Epidermal melanocyte (primary cell): ENCODE measurements at regions not wholly inside any gene's neighbourhood (a gene's known extent, or its start where the extent isn't known, plus 50 kb on each side); places are given as distances from the start of the nearest gene placed in this dataset.

Source experiments
- DNase-seq: peaks from one replicate; pipeline ENCODE4 v3.0.0; 2011; ENCODE audit warnings: low spot score; ENCODE audit not compliant: insufficient read length

GRCh38 chr3:137201066-137201465, 243.3 kb downstream of the IL20RB start:
- DNase-seq: no peak

DNA sequence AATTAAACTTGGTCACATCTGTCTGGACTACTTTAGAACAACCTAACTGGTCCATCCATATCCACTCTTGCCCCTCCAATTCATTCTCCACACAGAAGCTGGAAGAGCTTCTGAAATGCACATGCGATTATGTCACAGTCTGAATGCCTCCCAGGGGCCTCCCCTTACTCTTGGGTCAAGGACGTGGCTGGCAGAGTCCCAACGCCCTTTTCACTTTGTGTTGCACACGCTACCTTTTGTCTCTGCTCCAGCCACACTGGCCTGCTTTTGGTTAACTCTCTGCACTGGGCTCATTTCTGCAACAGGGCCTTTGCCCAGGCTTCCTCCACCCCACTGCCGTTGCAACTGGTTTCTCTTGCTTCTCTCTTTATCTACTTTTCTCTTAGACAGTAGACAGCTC, 245.2 kb downstream of the IL20RB start:
- DNase-seq: no peak

GRCh38 chr3:137204409-137204808, 246.6 kb downstream of the IL20RB start:
- DNase-seq: no peak

DNA sequence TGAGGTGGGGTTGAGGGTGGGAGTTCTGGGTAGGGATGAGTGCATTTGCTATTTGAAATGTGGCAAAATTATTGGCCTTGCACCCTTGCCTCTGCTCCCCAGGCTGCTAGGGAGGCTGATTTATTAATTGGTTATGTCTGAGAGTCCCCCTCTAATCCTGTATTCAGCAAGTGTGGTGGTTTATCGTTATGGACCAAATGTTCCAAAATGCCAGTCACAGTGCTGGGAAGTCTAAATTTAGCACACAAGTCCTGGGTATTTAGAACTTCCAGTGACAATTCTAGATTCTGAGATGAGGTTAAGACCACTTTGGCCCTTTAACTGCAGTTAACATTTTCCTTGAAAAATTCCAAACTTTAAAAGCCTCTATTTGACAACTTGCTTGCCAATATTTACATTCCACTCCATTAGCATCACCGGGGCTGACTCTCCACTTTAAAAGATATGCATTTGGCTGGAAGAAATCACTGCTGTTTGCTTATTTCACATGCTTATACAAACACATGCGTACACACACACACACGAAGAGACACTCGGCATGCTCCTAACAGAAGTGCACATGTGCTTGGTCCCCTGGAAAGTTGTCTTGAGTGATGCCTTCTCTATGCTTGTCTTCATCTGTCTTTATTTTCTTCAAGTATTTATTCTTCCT, 247.7 kb downstream of the IL20RB start:
- DNase-seq: no peak

- no peak for DNase-seq
Measured at GRCh38 chr3:137207616-137208015, 249.8 kb downstream of the IL20RB start.

DNA sequence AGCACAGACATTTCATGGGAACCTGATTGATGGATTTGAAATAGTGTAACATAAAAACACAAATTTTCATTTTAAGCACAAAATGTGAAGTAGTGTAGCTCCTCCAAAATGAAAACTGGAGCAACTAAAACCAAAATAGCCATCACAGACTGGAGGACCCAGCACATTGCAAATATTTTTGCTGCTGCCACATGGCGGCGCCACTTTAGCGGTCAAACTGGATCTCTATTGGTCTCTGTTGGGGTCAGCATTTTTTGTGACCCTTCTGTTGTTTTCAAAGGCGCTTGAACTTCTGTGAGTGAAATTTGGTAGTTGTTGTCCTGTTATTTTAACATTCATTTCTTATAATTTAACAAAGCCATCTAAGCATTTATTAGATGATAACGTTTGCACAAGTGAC, 259.9 kb downstream of the IL20RB start:
- DNase-seq: no peak

- DNase-seq: no peak
Measured at GRCh38 chr3:137219801-137220445, 262.1 kb downstream of the IL20RB start.

DNA sequence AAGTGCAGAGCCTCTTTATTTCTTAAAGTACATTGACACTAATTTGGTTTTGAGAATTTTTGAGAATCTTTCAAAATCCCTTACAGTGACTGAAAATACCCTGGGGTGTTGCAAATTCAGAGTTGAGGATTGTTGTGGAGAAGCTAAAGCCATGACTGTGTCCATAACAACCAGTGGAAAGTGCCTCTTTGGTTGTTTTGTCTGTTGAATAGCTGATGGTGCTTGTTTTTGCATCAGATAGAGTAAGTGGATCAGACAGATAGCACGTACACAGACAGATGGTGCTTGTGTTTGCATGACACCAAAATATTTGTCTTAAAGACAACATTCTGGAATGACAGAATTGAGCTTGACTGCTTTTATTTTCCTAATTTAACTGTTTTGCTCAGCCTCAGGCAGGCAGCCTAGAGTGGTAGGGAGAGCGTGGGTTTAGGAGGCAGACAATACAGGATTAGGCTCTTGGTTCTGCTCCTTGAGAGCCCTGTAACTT, 265.0 kb downstream of the IL20RB start:
- DNase-seq: no peak

DNA sequence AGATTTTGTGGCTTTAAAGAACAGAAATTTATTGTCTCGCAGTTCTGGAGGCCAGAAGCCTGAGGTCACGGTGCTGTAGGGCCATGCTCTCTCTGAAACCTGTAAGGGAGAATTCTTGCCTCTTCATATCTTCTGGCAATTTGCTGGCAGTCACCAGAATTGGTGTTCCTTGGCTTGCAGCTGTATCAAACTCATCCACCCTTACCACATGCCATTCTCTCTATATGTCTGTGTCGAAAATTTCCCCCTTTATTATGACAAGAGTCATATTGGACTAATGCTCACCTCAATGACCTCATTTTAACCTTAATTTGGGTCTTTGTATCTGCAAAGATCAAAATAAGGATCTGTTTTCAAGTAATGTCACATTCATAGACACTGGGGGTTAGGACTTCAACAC, 266.7 kb downstream of the IL20RB start:
- DNase-seq: no peak

DNA sequence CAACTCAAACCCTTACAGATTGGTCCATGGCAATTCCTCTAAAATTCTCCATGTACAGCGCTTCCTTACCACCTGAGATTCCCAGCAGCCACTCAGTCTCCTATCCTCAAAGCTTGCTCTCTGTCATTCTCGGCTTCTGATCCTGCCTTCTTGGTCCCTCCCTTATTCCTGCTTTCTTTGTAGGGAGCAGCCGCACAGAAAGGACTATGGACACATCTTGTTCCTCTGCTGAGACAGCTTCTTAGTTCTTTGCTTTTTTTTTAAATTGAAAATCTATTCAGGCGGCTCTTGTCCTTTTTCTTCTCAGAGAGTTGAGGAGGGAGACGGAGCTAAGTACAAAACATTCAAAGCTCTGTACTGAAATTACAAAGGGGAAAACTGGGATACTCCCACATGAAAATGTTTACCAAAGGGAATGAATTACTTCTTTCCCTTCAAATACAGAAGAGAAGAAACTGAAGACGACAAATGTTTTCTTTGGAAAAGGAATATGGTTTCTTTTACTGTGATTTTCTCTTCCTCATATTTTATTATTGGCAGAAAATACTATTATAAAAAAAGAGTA, 285.1 kb downstream of the IL20RB start:
- DNase-seq: no peak

- no peak for DNase-seq
Measured at GRCh38 chr3:137246491-137246890, 288.7 kb downstream of the IL20RB start.

DNA sequence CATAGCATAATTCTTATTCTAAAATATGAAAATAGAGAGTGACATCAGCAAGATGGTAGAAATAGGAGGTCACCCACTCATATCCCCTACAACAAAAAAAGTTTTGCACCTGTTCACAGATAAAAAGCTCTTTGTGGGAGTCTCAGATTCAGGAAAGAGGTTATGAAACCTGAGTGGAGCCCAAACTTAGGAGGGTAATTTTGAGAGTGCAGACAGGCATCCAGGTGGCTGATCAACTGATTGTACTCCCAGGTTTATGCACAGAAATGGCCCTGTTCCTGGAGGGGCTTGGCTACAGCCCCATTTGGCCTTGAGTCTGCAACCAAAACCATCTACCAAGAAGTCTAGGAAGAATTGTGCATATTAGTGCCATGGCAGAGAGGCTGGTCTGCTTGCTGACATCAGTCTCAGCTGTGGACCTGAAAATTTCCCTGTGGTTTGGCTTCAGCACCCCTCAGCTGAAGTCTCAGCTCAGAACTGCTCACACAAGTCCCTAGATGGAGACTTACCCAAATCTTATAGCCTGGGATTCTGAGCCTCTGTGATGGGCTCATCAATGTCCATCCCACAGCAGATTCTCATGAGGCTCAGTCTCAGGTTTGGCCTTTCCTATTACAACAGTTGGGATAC, 291.6 kb downstream of the IL20RB start:
- no peak for DNase-seq

- no peak for DNase-seq
Measured at GRCh38 chr3:137259089-137259488, 301.3 kb downstream of the IL20RB start.

GRCh38 chr3:137259701-137260100, 301.9 kb downstream of the IL20RB start:
- DNase-seq: no peak

GRCh38 chr3:137264071-137264820, 306.5 kb downstream of the IL20RB start:
- DNase-seq: no peak

DNA sequence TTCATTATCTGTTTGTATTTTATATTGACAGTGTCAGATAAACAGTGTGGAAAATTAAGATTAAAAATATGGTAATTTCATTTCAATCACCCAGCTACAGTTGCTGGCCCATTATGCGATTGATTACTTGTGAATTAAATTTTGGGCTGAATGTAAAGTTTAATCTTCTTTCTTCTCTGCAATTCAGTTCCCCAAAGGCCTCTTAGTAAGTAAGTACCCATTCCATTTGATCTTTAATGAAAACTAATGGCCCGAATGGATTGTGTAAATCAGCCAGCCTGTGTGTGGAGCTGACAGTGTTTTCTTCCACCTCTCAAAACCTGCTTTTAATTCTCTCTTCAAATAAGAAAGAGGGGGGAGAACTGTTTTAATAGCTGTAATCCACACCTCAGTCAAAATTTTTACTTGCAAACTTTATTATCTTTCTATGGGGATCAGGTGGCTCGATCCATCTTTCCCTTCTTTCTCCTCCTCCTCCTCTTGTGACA, 307.1 kb downstream of the IL20RB start:
- DNase-seq: no peak

DNA sequence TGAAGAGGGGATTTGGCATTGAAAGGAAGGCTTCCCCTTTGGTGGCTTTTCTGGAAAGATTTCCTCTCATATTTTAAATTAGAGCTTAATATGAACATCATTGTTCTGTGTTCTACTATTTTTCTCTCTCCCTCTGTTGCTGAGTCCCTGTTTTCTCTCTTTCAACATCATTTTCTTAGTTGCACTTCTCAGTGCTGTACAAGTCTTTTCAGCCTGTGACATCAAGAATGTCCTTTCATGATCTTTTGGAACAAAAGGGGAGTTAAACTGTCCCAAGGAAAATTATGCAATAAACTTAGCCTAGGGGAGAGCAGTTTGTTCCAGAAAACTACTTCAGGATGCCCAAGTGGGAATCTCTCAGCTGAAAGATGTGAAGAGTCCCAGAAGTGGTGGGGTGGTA, 325.1 kb downstream of the IL20RB start:
- no peak for DNase-seq

DNA sequence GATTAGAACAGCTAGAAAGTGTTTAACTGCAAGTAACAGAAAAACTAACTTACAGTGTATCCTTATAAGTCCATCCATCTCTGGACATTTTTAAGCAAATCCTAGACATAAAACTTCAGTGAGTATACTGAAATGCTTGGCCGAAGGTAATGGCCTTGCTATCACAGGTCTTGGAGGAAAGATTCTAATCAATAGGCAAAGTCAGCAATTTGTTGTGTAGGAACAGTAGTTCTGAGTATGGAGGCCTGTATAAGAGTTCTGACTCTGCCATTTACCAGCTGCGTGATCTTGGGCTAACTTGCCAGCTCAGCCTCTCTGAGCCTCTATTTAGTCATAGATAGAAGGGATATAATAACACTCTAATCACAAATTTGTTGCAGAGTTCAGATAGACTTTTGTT, 328.1 kb downstream of the IL20RB start:
- no peak for DNase-seq

GRCh38 chr3:137293086-137293485, 335.3 kb downstream of the IL20RB start:
- no peak for DNase-seq

GRCh38 chr3:137294139-137294538, 336.4 kb downstream of the IL20RB start:
- DNase-seq: no peak

GRCh38 chr3:137294839-137295238, 337.1 kb downstream of the IL20RB start:
- no peak for DNase-seq

DNA sequence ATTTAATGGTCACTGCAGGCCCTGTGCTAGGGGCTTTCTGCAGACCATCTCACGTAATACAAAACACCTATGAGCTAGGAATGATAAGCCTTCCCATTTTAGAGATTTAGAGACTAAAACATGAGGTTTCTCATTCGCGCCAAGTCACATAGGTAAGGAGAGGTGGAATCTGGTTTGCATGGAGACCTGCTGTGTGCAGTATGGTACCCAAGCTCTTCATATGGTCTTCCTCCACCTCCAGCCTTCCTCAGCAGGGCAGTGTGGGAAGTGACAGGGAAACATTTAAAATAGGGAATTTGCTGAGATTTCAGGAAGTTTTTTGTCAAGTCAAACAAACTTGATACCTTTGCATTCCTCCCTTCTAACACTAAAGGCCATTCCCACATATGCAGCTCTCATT, 337.6 kb downstream of the IL20RB start:
- DNase-seq: no peak
